ENCODE measurements at regions not wholly inside any gene's neighbourhood (a gene's known extent, or its start where the extent isn't known, plus 50 kb on each side); places are given as distances from the start of the nearest gene placed in this dataset.

DNA sequence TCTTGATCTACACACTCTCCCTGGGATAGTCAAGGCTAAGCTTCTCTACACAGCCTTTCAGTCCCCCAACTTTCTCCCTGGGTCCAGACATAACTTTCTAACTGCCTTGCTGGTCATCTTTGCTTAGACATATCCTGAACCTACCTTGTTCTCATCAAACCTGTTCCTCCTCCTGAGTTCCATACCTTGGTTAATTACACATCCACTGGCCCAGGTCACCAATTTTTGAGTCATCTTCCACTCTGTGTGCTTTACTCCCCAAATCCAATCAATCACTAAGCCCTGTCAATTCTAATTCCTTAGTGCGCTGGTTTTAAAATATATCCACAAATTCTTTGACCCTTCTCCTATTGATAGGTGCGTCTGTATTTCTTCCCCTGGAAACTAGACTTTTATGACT lies 107.0 kb downstream of the EVX1 start:
- Mint-ChIP-seq H3K27ac (no peak overlapping the region), H3K36me3 (ENCODE audit: low read depth) (no peaks in the 10 kb centered on the region), H3K4me3 (no peak overlapping the region), H3K4me1 (peaks cover 18% of the 10 kb centered on the region), H3K9me3 (no peaks in the 10 kb centered on the region), H3K27me3 (ENCODE audit: low read depth, poor library complexity) (no peaks in the 10 kb centered on the region)
- TF ChIP-seq, protein P1, sequence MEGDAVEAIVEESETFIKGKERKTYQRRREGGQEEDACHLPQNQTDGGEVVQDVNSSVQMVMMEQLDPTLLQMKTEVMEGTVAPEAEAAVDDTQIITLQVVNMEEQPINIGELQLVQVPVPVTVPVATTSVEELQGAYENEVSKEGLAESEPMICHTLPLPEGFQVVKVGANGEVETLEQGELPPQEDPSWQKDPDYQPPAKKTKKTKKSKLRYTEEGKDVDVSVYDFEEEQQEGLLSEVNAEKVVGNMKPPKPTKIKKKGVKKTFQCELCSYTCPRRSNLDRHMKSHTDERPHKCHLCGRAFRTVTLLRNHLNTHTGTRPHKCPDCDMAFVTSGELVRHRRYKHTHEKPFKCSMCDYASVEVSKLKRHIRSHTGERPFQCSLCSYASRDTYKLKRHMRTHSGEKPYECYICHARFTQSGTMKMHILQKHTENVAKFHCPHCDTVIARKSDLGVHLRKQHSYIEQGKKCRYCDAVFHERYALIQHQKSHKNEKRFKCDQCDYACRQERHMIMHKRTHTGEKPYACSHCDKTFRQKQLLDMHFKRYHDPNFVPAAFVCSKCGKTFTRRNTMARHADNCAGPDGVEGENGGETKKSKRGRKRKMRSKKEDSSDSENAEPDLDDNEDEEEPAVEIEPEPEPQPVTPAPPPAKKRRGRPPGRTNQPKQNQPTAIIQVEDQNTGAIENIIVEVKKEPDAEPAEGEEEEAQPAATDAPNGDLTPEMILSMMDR (IDR thresholded peaks at IDR 0.05): no peak
- DNase-seq: no peak

DNA sequence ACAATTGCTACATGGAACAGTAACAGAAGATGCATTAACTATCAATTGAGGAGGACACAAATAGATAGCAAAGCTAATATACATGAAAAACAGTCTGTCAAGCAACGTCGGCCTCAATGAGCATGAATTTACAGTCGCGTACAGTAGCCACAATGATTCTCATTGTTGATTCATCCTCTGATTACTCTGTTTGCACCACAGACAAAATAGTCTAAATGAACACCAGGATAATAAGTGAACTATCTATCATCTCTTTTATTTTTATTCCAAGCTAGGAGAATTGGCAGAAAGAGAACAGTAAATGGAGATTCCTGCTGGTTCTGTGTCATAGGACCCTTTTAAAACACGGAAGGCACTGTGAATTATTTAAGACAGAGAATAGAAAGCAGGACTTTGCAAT lies 108.5 kb downstream of the EVX1 start:
- H3K9me3 Mint-ChIP-seq: no peaks in the 10 kb centered on the region
- H3K36me3 Mint-ChIP-seq (ENCODE audit: low read depth): no peaks in the 10 kb centered on the region
- H3K4me3 Mint-ChIP-seq: no peak overlapping the region
- H3K27me3 Mint-ChIP-seq (ENCODE audit: low read depth, poor library complexity): no peaks in the 10 kb centered on the region
- H3K27ac Mint-ChIP-seq: no peak overlapping the region
- H3K4me1 Mint-ChIP-seq: peaks cover 18% of the 10 kb centered on the region
- TF ChIP-seq, protein P1 (IDR thresholded peaks at IDR 0.05): no peak
- DNase-seq: no peak

GRCh38 chr7:27351786-27352185 lies 109.2 kb downstream of the EVX1 start:
- H3K4me1 Mint-ChIP-seq: peaks cover 13% of the 10 kb centered on the region
- DNase-seq: no peak
- TF ChIP-seq, protein P1 (IDR thresholded peaks at IDR 0.05): no peak
- no peak overlapping the region for H3K4me3 Mint-ChIP-seq
- H3K36me3 Mint-ChIP-seq (ENCODE audit: low read depth): no peaks in the 10 kb centered on the region
- H3K27ac Mint-ChIP-seq: no peak overlapping the region
- H3K27me3 Mint-ChIP-seq (ENCODE audit: low read depth, poor library complexity): no peaks in the 10 kb centered on the region
- H3K9me3 Mint-ChIP-seq: no peaks in the 10 kb centered on the region

DNA sequence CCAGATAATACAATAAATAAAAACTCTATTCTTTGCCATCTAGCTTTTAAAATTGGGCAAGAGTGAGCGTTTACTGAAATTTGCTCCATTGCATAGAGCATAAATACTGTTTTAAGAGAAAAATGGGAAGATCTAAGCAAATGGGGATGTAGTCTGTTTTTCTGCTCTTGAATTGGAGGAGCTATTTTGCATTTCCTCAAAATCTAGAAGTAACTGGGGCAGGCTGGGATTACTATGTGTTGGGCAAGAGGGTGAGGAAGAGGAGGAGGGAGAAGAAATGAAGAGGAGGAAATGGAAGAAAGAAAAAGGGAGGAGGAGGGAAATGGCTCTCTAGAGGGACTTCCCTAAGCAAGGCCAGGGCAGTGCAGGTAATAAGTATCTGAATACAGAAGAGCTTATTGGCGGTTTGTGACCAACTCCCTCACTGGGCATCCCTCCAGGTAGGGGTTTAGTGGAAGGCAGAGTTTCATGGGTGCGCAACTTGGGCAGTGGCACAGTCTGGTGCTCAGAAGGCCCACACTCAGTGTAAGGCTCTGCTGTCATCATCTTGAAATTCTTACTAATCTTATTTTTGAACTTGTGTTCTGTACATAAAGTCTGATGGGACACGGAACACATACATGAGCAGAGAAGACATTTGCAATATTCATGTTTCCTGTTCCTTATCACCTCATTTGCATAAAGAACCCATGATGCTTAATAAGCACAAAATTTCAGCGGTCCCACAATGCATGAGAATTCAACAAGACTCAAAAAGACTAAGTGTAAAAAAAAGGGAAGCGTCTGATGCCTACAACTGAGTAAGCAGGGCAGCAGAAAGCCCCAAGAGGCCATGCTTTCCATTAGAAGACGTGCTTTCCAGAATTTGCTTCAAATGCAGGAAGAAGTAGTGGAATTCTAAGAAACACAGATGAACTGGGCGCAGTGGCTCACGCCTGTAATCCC lies 116.9 kb downstream of the EVX1 start:
- Mint-ChIP-seq H3K36me3 (ENCODE audit: low read depth) (no peaks in the 10 kb centered on the region), H3K27me3 (ENCODE audit: low read depth, poor library complexity) (peaks cover 3% of the 10 kb centered on the region), H3K4me1 (no peaks in the 10 kb centered on the region), H3K27ac (no peak overlapping the region), H3K9me3 (no peaks in the 10 kb centered on the region), H3K4me3 (no peak overlapping the region)
- TF ChIP-seq, protein P1 (IDR thresholded peaks at IDR 0.05): no peak
- no peak for DNase-seq

GRCh38 chr7:27361522-27361921 lies 118.9 kb downstream of the EVX1 start:
- peaks cover 6% of the 10 kb centered on the region for H3K4me1 Mint-ChIP-seq
- H3K36me3 Mint-ChIP-seq (ENCODE audit: low read depth): no peaks in the 10 kb centered on the region
- TF ChIP-seq, protein P1 (IDR thresholded peaks at IDR 0.05): no peak
- H3K27ac Mint-ChIP-seq: no peak overlapping the region
- H3K4me3 Mint-ChIP-seq: no peak overlapping the region
- DNase-seq: no peak
- H3K27me3 Mint-ChIP-seq (ENCODE audit: low read depth, poor library complexity): peaks cover 3% of the 10 kb centered on the region
- H3K9me3 Mint-ChIP-seq: no peaks in the 10 kb centered on the region

DNA sequence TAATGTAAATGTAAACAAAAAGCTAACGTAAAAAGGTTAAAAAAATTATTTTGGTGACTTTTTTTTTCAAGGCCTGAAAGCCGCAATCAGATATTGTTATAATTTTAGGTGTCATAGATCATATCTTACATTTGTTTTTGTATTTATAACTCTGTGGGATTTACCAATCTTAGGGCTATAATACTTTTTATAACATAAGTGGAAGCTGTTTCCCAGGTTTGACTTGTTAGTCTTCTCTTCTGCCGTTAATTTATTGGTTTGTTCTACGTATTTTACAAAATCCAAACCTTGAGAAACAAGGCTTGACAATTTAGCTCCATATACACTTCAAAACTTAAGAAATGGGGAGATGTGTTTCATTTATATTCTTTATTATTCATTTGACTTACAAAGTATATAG lies 119.4 kb downstream of the EVX1 start:
- Mint-ChIP-seq H3K4me1 (peaks cover 6% of the 10 kb centered on the region), H3K27ac (no peak overlapping the region), H3K27me3 (ENCODE audit: low read depth, poor library complexity) (peaks cover 3% of the 10 kb centered on the region), H3K4me3 (no peak overlapping the region), H3K9me3 (no peaks in the 10 kb centered on the region), H3K36me3 (ENCODE audit: low read depth) (no peaks in the 10 kb centered on the region)
- DNase-seq: no peak
- TF ChIP-seq, protein P1 (IDR thresholded peaks at IDR 0.05): no peak
